Activated T-helper 1 cell treated with anti-CD3 and anti-CD28 coated beads, Interleukin-12 subunit alpha, Interleukin-12 subunit beta, Interleukin-2, Interleukin-4 antibody, amounts not matched to agents 30 ng/mL and 10 ng/mL and 1 ng/mL, durations not matched to agents 14 hours and 24 hours and 36 hours (primary cell): ENCODE measurements at regions not wholly inside any gene's neighbourhood (a gene's known extent, or its start where the extent isn't known, plus 50 kb on each side); places are given as distances from the start of the nearest gene placed in this dataset.

Experiments
- DNase-seq: peaks from one replicate; pipeline ENCODE4 v3.0.0; 2021; ENCODE audit warnings: low spot score
- H3K27ac Mint-ChIP-seq: one replicate; pipeline ENCODE4 v1.8.0; 2021; ENCODE audit warnings: mild to moderate bottlenecking, mixed read lengths
- H3K27me3 Mint-ChIP-seq: one replicate; pipeline ENCODE4 v1.8.0; 2022; ENCODE audit warnings: mild to moderate bottlenecking, moderate library complexity, mixed read lengths; ENCODE audit not compliant: insufficient read depth
- H3K36me3 Mint-ChIP-seq: one replicate; pipeline ENCODE4 v1.8.0; 2021; ENCODE audit warnings: low read depth, mixed read lengths
- H3K4me1 Mint-ChIP-seq: one replicate; pipeline ENCODE4 v1.8.0; 2021; ENCODE audit warnings: low read depth, mixed read lengths
- H3K4me3 Mint-ChIP-seq: one replicate; pipeline ENCODE4 v1.8.0; 2021; ENCODE audit warnings: mild to moderate bottlenecking, moderate library complexity, mixed read lengths
- H3K9me3 Mint-ChIP-seq: one replicate; pipeline ENCODE4 v1.8.0; 2021; ENCODE audit warnings: mixed read lengths
- intact Hi-C: fragments of 100-400 bp; cut with micrococcal nuclease; formaldehyde crosslinking; loops from one replicate; pipeline ENCODE4 v1.15.1; 2024

DNA sequence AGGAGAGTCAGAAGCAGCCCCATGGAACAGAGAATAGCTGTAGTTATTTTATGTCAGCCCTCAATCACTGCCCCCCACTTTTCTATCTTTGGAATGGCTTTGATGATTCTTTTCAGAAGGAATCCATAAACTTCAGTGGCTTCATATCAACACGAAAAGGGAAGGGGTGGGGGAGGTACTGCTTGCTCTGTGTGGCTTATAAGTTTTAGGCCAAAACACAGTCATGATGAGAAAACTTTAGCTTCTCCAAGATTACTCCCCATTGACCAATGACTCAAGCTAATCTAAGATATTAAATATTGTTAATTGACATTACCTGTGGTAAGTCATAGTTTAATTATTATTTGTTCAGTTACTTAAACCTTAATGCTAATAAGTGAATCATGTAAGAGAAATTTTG is 669.6 kb upstream of the FAM241A start:
- H3K4me1 Mint-ChIP-seq: no peaks in the 10 kb centered on the region
- intact Hi-C loops: no loop called here
- H3K9me3 Mint-ChIP-seq: no peaks in the 10 kb centered on the region
- no peaks in the 10 kb centered on the region for H3K27me3 Mint-ChIP-seq
- DNase-seq: no peak
- H3K4me3 Mint-ChIP-seq: no peak overlapping the region
- H3K27ac Mint-ChIP-seq: no peak overlapping the region
- no peaks in the 10 kb centered on the region for H3K36me3 Mint-ChIP-seq

DNA sequence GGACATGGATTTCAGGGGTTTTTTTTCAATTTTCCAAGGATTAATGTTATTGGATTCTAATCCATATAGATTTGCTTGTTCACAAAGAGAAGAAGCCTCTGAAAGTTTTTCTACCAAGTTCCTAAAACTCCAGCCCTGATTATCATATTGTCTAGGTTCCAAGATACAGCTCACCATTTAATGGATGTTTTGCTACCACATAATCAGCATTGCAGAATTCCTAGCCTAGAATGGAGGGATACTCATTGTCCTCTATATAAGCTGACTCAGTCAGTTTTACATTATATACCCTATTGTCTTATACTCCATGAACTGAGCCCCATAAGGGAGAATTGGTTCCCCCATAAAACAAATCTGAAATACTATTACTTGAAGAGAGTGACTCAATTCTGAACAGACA is 664.7 kb upstream of the FAM241A start:
- H3K27me3 Mint-ChIP-seq: no peaks in the 10 kb centered on the region
- H3K4me1 Mint-ChIP-seq: no peaks in the 10 kb centered on the region
- H3K36me3 Mint-ChIP-seq: no peaks in the 10 kb centered on the region
- peaks cover 4% of the 10 kb centered on the region for H3K9me3 Mint-ChIP-seq
- intact Hi-C loops: no loop called here
- DNase-seq: no peak
- no peak overlapping the region for H3K4me3 Mint-ChIP-seq
- no peak overlapping the region for H3K27ac Mint-ChIP-seq

GRCh38 chr4:111483375-111484169 is 661.7 kb upstream of the FAM241A start:
- H3K27me3 Mint-ChIP-seq: no peaks in the 10 kb centered on the region
- no peaks in the 10 kb centered on the region for H3K36me3 Mint-ChIP-seq
- H3K27ac Mint-ChIP-seq: no peak overlapping the region
- H3K4me1 Mint-ChIP-seq: no peaks in the 10 kb centered on the region
- intact Hi-C loops: no loop called here
- H3K9me3 Mint-ChIP-seq: peaks cover 18% of the 10 kb centered on the region
- H3K4me3 Mint-ChIP-seq: no peak overlapping the region
- DNase-seq: no peak

GRCh38 chr4:111492496-111492895 is 652.8 kb upstream of the FAM241A start:
- H3K9me3 Mint-ChIP-seq: peaks cover 6% of the 10 kb centered on the region
- H3K27me3 Mint-ChIP-seq: no peaks in the 10 kb centered on the region
- no peak overlapping the region for H3K27ac Mint-ChIP-seq
- no peak for DNase-seq
- no peaks in the 10 kb centered on the region for H3K4me1 Mint-ChIP-seq
- no peak overlapping the region for H3K4me3 Mint-ChIP-seq
- intact Hi-C loops: no loop called here
- no peaks in the 10 kb centered on the region for H3K36me3 Mint-ChIP-seq

DNA sequence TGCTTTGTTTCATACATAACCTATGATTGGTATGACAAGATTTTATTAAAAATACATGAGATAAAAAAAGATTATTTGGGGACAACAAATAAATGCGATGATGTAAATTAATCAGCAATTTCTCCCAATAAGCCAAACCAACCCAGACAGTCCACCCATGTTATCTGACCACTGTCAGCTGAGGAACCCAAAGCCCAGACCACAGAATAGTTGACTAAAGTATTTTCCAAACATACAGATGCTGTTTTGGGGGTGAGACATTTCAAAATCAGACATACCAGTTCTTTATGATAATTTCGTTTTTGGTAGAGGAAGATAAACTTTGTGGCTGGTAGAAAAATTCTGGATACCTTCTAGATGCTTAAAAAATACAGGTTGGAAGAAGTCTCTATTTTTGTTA is 650.8 kb upstream of the FAM241A start:
- Mint-ChIP-seq H3K4me1 (no peaks in the 10 kb centered on the region), H3K27ac (no peak overlapping the region)
- intact Hi-C loops: no loop called here

GRCh38 chr4:111494971-111495370 is 650.3 kb upstream of the FAM241A start:
- H3K27ac Mint-ChIP-seq: no peak overlapping the region
- no peaks in the 10 kb centered on the region for H3K4me1 Mint-ChIP-seq
- no peaks in the 10 kb centered on the region for H3K27me3 Mint-ChIP-seq
- DNase-seq: no peak
- H3K4me3 Mint-ChIP-seq: no peak overlapping the region
- intact Hi-C loops: no loop called here
- H3K9me3 Mint-ChIP-seq: no peaks in the 10 kb centered on the region
- H3K36me3 Mint-ChIP-seq: no peaks in the 10 kb centered on the region

More for the DNA sequence above, 650.8 kb upstream of the FAM241A start:
- no peak for DNase-seq
- no peaks in the 10 kb centered on the region for H3K9me3 Mint-ChIP-seq
- H3K36me3 Mint-ChIP-seq: no peaks in the 10 kb centered on the region
- H3K4me3 Mint-ChIP-seq: no peak overlapping the region
- H3K27me3 Mint-ChIP-seq: no peaks in the 10 kb centered on the region

- intact Hi-C loops: no loop called here
- no peak overlapping the region for H3K27ac Mint-ChIP-seq
- no peaks in the 10 kb centered on the region for H3K27me3 Mint-ChIP-seq
- DNase-seq: no peak
- no peaks in the 10 kb centered on the region for H3K36me3 Mint-ChIP-seq
- H3K4me1 Mint-ChIP-seq: no peaks in the 10 kb centered on the region
- H3K4me3 Mint-ChIP-seq: no peak overlapping the region
- no peaks in the 10 kb centered on the region for H3K9me3 Mint-ChIP-seq
Observed at GRCh38 chr4:111499291-111499690, 646.0 kb upstream of the FAM241A start.

DNA sequence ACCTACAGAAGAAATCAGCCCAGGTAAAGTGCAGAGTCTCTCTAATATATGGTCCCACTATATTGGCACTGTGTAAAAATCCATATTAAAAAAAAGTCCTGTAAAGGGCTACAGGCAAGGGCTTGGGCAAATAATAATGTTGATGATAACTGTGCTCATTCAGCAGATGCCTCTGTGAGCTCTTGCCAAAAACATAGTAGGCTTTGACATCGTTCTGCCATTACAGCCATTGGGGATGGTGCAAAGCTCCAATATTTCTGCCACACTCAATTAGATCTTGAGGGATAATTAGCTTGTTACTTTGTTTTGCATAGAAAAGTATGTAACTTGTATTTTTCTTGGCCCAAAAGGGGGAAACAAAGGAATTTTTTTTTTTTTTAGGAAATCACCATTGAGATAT is 645.5 kb upstream of the FAM241A start:
- Mint-ChIP-seq H3K4me1 (no peaks in the 10 kb centered on the region), H3K27ac (no peak overlapping the region), H3K27me3 (no peaks in the 10 kb centered on the region), H3K4me3 (no peak overlapping the region), H3K36me3 (no peaks in the 10 kb centered on the region), H3K9me3 (no peaks in the 10 kb centered on the region)
- intact Hi-C loops: no loop called here
- no peak for DNase-seq

DNA sequence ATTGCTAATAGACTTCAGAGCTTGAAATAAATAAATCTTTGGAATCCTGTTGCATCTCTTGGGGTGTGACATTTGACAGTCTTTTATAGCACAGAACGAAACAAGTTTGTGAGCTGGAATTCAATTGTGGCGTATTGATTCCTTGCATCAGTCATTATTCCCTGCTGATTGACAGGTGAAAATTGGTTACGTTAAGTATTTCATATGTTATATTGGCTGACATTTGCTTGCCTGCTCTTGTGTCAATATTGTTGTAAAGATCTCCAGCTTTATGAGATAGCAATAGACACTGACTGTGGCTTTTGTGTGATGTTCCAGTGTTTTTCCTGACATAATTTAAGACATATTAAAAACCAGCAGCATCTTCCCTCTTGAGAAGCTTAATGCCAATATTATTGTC is 644.4 kb upstream of the FAM241A start:
- H3K27ac Mint-ChIP-seq: no peak overlapping the region
- H3K4me1 Mint-ChIP-seq: no peaks in the 10 kb centered on the region
- no peak for DNase-seq
- H3K9me3 Mint-ChIP-seq: no peaks in the 10 kb centered on the region
- intact Hi-C loops: no loop called here
- H3K4me3 Mint-ChIP-seq: no peak overlapping the region
- no peaks in the 10 kb centered on the region for H3K36me3 Mint-ChIP-seq
- H3K27me3 Mint-ChIP-seq: no peaks in the 10 kb centered on the region

GRCh38 chr4:111501946-111502345 is 643.3 kb upstream of the FAM241A start:
- Mint-ChIP-seq H3K4me1 (no peaks in the 10 kb centered on the region), H3K4me3 (no peak overlapping the region), H3K9me3 (no peaks in the 10 kb centered on the region), H3K27me3 (no peaks in the 10 kb centered on the region), H3K36me3 (no peaks in the 10 kb centered on the region), H3K27ac (no peak overlapping the region)
- intact Hi-C loops: no loop called here
- DNase-seq: no peak

DNA sequence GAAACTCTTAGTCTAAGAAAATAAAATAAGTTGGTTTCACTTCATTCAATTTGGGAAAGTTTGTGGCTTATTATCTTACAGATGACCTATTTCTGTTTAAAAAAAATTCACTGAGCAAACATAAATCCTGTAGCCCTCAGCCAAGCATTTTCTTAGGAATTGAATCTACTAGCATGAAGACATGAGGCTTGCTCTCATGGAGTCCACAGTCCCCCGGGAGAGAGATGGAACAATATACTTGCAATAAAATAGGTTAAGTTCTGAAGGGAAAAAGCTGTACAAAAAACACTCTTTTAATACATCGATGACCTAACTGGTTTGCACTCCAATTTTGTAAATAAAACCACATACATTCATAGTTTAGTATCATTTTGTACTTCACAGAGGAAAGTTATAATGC is 642.6 kb upstream of the FAM241A start:
- intact Hi-C loops: no loop called here
- Mint-ChIP-seq H3K27me3 (no peaks in the 10 kb centered on the region), H3K27ac (no peak overlapping the region), H3K4me3 (no peak overlapping the region), H3K4me1 (no peaks in the 10 kb centered on the region), H3K36me3 (no peaks in the 10 kb centered on the region), H3K9me3 (no peaks in the 10 kb centered on the region)
- DNase-seq: no peak

GRCh38 chr4:111506706-111507105 is 638.5 kb upstream of the FAM241A start:
- H3K27ac Mint-ChIP-seq: no peak overlapping the region
- H3K4me1 Mint-ChIP-seq: no peaks in the 10 kb centered on the region

GRCh38 chr4:111510535-111510934 is 634.7 kb upstream of the FAM241A start:
- Mint-ChIP-seq H3K27me3 (peaks cover 4% of the 10 kb centered on the region), H3K36me3 (no peaks in the 10 kb centered on the region), H3K4me3 (no peak overlapping the region), H3K9me3 (no peaks in the 10 kb centered on the region), H3K4me1 (no peaks in the 10 kb centered on the region), H3K27ac (no peak overlapping the region)
- intact Hi-C loops: no loop called here
- no peak for DNase-seq

More at GRCh38 chr4:111506706-111507105, 638.5 kb upstream of the FAM241A start:
- no peaks in the 10 kb centered on the region for H3K27me3 Mint-ChIP-seq
- no peaks in the 10 kb centered on the region for H3K36me3 Mint-ChIP-seq
- no peak overlapping the region for H3K4me3 Mint-ChIP-seq
- DNase-seq: no peak
- intact Hi-C loops: no loop called here
- H3K9me3 Mint-ChIP-seq: no peaks in the 10 kb centered on the region
